SK-N-SH (cell line): ENCODE measurements at regions not wholly inside any gene's neighbourhood (a gene's known extent, or its start where the extent isn't known, plus 50 kb on each side); places are given as distances from the start of the nearest gene placed in this dataset.

Experiments
- CTCF ChIP-seq: fragments of 200-600 bp; sonication (generic); IDR thresholded peaks from 2 replicates; pipeline ENCODE4 v1.6.1; 2017; ENCODE audit warnings: antibody characterized with exemption, mild to moderate bottlenecking, moderate library complexity
- ELF1 ChIP-seq: IDR thresholded peaks from 2 replicates; pipeline ENCODE4 v1.4.0; 2012
- EZH2phosphoT487 ChIP-seq: fragments of 200-600 bp; sonication (generic); IDR thresholded peaks from 2 replicates; pipeline ENCODE4 v1.6.1; 2017; ENCODE audit warnings: low read depth, mixed run types, mild to moderate bottlenecking, antibody characterized with exemption, moderate library complexity, borderline replicate concordance
- SIN3A ChIP-seq: IDR thresholded peaks from 2 replicates; pipeline ENCODE4 v1.6.1; 2012; ENCODE audit warnings: low read depth, mild to moderate bottlenecking, low read length, moderate library complexity, borderline replicate concordance

- TF ChIP-seq EZH2phosphoT487 (no peak), SIN3A (no peak), ELF1 (no peak), CTCF (no peak)
These were observed 728.1 kb downstream of the BRD1 start for GRCh38 chr22:49099496-49100124.
